ENCODE measurements at regions not wholly inside any gene's neighbourhood (a gene's known extent, or its start where the extent isn't known, plus 50 kb on each side); places are given as distances from the start of the nearest gene placed in this dataset.

GRCh38 chrY:7169475-7169874 lies 257.9 kb upstream of the AMELY start:
- DNase-seq, result no peak

GRCh38 chrY:7141477-7141876 lies 229.9 kb upstream of the AMELY start:
- DNase-seq, result no peak
